PC-9 (cell line): ENCODE measurements at regions not wholly inside any gene's neighbourhood (a gene's known extent, or its start where the extent isn't known, plus 50 kb on each side); places are given as distances from the start of the nearest gene placed in this dataset.

ENCODE experiments used
- CTCF ChIP-seq: fragments of 200-600 bp; sonication (generic); conservative IDR thresholded peaks from 2 replicates; pipeline ENCODE4 v1.6.1; 2017; ENCODE audit warnings: mixed run types, antibody characterized with exemption, mild to moderate bottlenecking, moderate library complexity
- EZH2 ChIP-seq: fragments of 200-600 bp; sonication (generic); IDR thresholded peaks from 2 replicates; pipeline ENCODE4 v1.8.0; 2017; ENCODE audit warnings: antibody characterized with exemption, low read depth

- TF ChIP-seq CTCF (no peak), EZH2 (no peak)
Measured at GRCh38 chr22:48372390-48372789, 1455.3 kb downstream of the BRD1 start.
